ENCODE measurements at regions not wholly inside any gene's neighbourhood (a gene's known extent, or its start where the extent isn't known, plus 50 kb on each side); places are given as distances from the start of the nearest gene placed in this dataset.
"Not testable (repeated sequence)": the region's sequence is repeated elsewhere in the genome, so short reads cannot be mapped to it uniquely, and the experiment has no call there.

DNA sequence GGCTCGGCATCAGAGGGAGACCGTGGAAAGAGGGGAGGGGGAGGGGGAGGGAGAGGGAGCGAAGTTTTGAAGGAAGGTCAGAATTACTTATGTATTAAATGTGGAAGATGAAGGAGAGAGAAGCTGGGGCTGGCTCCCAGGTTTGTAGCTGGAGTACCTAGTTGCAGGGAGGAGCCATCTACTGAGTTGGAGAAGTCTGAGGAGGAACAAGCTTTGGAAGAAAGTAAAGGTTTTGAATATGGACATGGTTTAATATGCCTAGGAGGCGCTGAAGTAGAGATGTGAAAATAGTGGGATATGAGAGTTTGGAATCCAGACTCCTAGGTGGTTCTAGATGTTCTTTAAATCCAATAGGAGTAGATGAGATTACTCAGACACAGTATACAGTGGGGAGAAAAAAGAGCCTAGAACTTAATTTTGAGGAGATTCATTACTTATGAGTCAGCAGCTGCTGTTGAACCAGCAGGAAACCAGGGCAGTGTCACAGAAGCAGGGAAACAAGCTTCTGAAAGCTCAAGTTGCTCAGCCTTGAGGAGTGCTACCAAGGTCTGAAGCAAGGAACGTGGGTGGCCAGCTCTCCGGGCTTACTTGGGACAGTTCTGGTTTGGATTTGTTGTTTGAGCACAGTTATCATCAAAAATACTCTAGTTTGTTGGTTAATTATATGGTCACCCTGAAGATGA lies 149.3 kb downstream of the UTRN start:
- Mint-ChIP-seq H3K27me3 (no peaks in the 10 kb centered on the region), H3K36me3 (ENCODE audit: low read depth) (peaks cover 44% of the 10 kb centered on the region), H3K9me3 (no peaks in the 10 kb centered on the region), H3K4me3 (no peak overlapping the region), H3K27ac (no peak overlapping the region), H3K4me1 (ENCODE audit: low read depth) (peaks cover 5% of the 10 kb centered on the region)
- no peak for DNase-seq
- ChIA-PET CTCF (interaction anchor here (0.9 to 1.2 kb wide), 3 partner anchors 22 to 117 kb away, joined by 3 read pairs; no protein-coding TSS in a partner anchor), POLR2A (no interaction called here)
- ATAC-seq: peak; percentile 27
- intact Hi-C loops (cut with micrococcal nuclease): no loop called here
- TF ChIP-seq, protein P1, sequence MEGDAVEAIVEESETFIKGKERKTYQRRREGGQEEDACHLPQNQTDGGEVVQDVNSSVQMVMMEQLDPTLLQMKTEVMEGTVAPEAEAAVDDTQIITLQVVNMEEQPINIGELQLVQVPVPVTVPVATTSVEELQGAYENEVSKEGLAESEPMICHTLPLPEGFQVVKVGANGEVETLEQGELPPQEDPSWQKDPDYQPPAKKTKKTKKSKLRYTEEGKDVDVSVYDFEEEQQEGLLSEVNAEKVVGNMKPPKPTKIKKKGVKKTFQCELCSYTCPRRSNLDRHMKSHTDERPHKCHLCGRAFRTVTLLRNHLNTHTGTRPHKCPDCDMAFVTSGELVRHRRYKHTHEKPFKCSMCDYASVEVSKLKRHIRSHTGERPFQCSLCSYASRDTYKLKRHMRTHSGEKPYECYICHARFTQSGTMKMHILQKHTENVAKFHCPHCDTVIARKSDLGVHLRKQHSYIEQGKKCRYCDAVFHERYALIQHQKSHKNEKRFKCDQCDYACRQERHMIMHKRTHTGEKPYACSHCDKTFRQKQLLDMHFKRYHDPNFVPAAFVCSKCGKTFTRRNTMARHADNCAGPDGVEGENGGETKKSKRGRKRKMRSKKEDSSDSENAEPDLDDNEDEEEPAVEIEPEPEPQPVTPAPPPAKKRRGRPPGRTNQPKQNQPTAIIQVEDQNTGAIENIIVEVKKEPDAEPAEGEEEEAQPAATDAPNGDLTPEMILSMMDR (IDR thresholded peaks at IDR 0.05): no peak

DNA sequence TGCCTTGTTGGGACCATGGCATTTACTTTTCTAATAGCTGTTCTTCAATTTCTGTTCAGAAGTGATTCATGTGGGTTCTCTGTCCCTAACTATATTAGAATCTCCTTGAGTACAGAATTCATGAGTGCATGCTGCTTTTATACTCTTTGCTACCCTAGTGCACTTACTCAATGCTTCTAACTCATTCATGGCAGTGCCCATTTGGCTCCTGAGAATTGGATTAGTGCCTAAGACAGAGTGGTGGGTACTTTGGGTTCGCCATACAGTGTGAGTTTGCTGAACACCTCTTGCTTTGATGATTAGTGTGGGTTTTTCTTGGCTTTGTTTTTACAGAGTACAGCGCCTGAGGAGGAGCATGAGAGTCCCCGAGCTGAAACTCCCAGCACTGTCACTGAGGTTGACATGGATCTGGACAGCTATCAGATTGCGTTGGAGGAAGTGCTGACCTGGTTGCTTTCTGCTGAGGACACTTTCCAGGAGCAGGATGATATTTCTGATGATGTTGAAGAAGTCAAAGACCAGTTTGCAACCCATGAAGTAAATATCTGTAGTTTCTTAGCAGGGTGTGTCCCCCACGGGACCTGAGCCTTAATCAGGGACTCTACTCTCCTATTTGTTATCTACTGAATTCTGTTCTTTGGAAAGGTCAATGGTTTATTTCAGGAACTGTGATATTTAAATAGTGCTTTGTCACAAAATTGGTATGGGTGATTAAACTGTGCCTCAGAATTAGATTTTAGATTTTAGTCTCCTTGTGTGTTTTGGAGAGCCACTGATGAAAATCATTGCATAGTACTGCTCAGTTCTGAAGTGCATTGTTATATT lies 150.7 kb downstream of the UTRN start:
- ChIA-PET POLR2A (no interaction called here), CTCF (interaction anchor here (0.9 to 1.2 kb wide), 4 partner anchors 21 to 119 kb away, joined by 3 read pairs; no protein-coding TSS in a partner anchor)
- H3K27me3 Mint-ChIP-seq: no peaks in the 10 kb centered on the region
- DNase-seq: no peak
- H3K36me3 Mint-ChIP-seq (ENCODE audit: low read depth): peaks cover 56% of the 10 kb centered on the region
- peaks cover 4% of the 10 kb centered on the region for H3K9me3 Mint-ChIP-seq
- ATAC-seq: no peak
- H3K4me3 Mint-ChIP-seq: no peak overlapping the region
- H3K4me1 Mint-ChIP-seq (ENCODE audit: low read depth): peaks cover 5% of the 10 kb centered on the region
- TF ChIP-seq, protein P1 (IDR thresholded peaks at IDR 0.05): no peak
- intact Hi-C loops (cut with micrococcal nuclease): no loop called here
- no peak overlapping the region for H3K27ac Mint-ChIP-seq

DNA sequence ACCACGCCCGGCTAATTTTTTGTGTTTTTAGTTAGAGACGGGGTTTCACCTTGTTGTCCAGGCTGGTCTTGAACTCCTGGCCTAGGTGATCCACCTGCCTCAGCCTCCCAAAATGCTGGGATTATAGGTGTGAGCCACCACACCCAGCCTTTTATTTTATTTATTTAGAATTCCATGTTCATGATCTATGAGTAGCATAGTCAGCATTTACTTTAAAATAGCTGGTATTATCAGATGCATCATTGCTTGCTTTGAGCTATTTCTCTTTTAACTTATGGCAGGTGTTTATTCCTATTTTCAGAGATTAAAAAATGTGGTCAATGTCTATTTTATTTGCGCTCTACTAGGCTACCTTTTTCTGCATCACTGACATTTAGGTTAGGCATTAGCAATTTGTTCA lies 152.0 kb downstream of the UTRN start:
- Mint-ChIP-seq H3K9me3 (peaks cover 17% of the 10 kb centered on the region), H3K27me3 (no peaks in the 10 kb centered on the region), H3K27ac (no peak overlapping the region), H3K4me1 (ENCODE audit: low read depth) (peaks cover 5% of the 10 kb centered on the region), H3K36me3 (ENCODE audit: low read depth) (peaks cover 60% of the 10 kb centered on the region), H3K4me3 (no peak overlapping the region)
- ChIA-PET CTCF (interaction anchor here (1.3 kb wide), 1 partner anchor 10 kb away, joined by 3 read pairs; no protein-coding TSS in a partner anchor), POLR2A (no interaction called here)
- no peak for DNase-seq
- TF ChIP-seq, protein P1 (IDR thresholded peaks at IDR 0.05): no peak
- intact Hi-C loops (cut with micrococcal nuclease): no loop called here
- no peak for ATAC-seq

DNA sequence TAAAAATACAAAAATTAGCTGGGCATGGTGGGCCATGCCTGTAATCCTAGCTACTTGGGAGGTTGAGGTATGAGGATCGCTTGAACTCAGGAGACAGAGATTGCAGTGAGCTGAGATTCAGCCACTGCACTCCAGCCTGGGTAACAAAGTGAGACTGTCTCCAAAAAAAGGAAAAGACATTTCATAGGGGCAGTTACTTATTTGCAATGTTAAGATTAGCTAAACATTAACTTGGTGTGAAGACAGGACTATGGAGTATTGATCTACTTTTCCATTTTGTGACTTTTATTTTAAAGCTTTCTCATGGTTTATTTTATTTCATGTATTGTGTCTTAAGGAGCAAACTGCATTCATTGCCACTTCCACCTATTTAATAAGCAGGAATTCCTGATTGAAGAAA lies 153.0 kb downstream of the UTRN start:
- H3K27ac Mint-ChIP-seq: no peak overlapping the region
- intact Hi-C loops (cut with micrococcal nuclease): no loop called here
- no peak overlapping the region for H3K4me3 Mint-ChIP-seq
- no peak for ATAC-seq
- H3K9me3 Mint-ChIP-seq: peaks cover 20% of the 10 kb centered on the region
- CTCF ChIA-PET: interaction anchor here (0.8 to 1.3 kb wide), 2 partner anchors 9 to 21 kb away, joined by 3 read pairs; no protein-coding TSS in a partner anchor
- no peak for DNase-seq
- H3K36me3 Mint-ChIP-seq (ENCODE audit: low read depth): peaks cover 67% of the 10 kb centered on the region
- TF ChIP-seq, protein P1 (IDR thresholded peaks at IDR 0.05): no peak
- H3K4me1 Mint-ChIP-seq (ENCODE audit: low read depth): peaks cover 5% of the 10 kb centered on the region
- POLR2A ChIA-PET: interaction anchor here (1.2 kb wide), 1 partner anchor 9 kb away, joined by 3 read pairs; no protein-coding TSS in a partner anchor
- H3K27me3 Mint-ChIP-seq: no peaks in the 10 kb centered on the region

DNA sequence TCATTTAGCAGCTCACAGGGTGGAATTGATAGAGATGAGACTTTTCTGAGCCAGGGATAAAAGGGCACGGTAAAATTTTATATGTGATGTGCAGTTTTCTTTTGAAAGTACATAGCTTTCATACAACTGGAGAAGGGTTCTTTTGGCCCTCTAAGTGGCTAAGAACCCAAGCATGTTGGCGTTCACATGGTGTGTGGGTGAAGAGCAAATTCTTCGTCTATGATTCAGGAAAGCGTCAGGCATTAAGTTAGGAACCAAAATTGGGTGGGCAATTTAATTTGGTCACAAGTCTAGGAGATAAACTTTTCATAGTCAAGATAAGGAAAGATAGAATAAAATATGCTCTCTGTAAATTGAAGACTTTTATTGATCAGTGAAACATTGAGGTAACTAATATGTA lies 153.9 kb downstream of the UTRN start:
- H3K9me3 Mint-ChIP-seq: peaks cover 20% of the 10 kb centered on the region

DNA sequence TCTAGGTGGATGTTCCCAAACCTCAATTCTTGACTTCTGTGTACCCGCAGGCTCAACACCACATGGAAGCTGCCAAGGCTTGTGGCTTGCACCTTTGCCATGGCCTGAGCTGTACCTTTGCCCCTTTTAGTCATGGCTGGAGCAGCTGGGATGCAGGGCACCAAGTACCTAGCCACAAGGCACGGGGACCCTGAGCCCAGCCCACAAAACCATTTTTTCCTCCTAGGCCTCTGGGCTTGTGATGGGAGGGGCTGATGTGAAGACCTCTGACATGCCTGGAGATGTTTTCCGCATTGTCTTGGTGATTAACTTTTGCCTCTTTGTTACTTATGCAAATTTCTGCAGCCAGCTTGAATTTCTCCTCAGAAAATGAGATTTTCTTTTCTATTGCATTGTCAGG lies 156.7 kb downstream of the UTRN start:
- H3K27ac Mint-ChIP-seq; DNase-seq; H3K27me3 Mint-ChIP-seq; ATAC-seq; POLR2A ChIA-PET; intact Hi-C loops (cut with micrococcal nuclease); H3K4me1 Mint-ChIP-seq (ENCODE audit: low read depth); H3K4me3 Mint-ChIP-seq: not testable (repeated sequence)
- H3K36me3 Mint-ChIP-seq (ENCODE audit: low read depth): peaks cover 58% of the 10 kb centered on the region
- H3K9me3 Mint-ChIP-seq: peaks cover 20% of the 10 kb centered on the region
- CTCF ChIA-PET: interaction anchor here (1.5 kb wide), 1 partner anchor 13 kb away, joined by 4 read pairs; no protein-coding TSS in a partner anchor

More for the DNA sequence above, 153.9 kb downstream of the UTRN start:
- H3K4me1 Mint-ChIP-seq (ENCODE audit: low read depth): peaks cover 5% of the 10 kb centered on the region
- ChIA-PET CTCF (no interaction called here), POLR2A (no interaction called here)
- TF ChIP-seq, protein P1 (IDR thresholded peaks at IDR 0.05): no peak
- no peak overlapping the region for H3K27ac Mint-ChIP-seq
- intact Hi-C loops (cut with micrococcal nuclease): no loop called here
- H3K36me3 Mint-ChIP-seq (ENCODE audit: low read depth): peaks cover 66% of the 10 kb centered on the region
- no peaks in the 10 kb centered on the region for H3K27me3 Mint-ChIP-seq
- no peak for DNase-seq
- no peak for ATAC-seq
- H3K4me3 Mint-ChIP-seq: no peak overlapping the region
